Colon (tissue), 2 donors: ENCODE measurements at regions not wholly inside any gene's neighbourhood (a gene's known extent, or its start where the extent isn't known, plus 50 kb on each side); places are given as distances from the start of the nearest gene placed in this dataset.
"Not testable (repeated sequence)": the region's sequence is repeated elsewhere in the genome, so short reads cannot be mapped to it uniquely, and the experiment has no call there.

Experiments
- FAIRE-seq: peaks from 2 replicates; lab custom pipeline; 2012; peaks lifted over from hg19 to GRCh38; lab: Jason Lieb, UNC
- donor health status: control.
- donor health status: control.

DNA sequence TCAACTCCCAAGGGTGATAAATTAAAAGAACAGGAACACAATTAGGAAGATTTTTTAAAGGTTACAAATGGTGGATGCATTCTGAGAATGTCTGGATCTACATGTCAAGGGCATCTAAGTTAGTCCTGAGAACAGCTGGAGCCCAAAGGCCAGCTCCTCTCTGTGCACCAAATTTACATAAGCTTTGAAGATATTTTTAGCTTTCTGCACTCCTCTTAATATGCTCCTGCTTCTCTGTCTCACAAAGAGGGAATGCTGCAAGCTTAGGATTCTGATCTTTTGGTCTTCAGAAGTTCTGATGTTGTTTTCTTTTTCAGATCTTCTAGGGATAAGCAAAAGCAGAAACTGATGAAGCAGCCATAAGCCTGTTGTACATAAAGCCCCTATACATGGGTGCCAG, 309.8 kb upstream of the NCAM1 start:
- no peak for FAIRE-seq

DNA sequence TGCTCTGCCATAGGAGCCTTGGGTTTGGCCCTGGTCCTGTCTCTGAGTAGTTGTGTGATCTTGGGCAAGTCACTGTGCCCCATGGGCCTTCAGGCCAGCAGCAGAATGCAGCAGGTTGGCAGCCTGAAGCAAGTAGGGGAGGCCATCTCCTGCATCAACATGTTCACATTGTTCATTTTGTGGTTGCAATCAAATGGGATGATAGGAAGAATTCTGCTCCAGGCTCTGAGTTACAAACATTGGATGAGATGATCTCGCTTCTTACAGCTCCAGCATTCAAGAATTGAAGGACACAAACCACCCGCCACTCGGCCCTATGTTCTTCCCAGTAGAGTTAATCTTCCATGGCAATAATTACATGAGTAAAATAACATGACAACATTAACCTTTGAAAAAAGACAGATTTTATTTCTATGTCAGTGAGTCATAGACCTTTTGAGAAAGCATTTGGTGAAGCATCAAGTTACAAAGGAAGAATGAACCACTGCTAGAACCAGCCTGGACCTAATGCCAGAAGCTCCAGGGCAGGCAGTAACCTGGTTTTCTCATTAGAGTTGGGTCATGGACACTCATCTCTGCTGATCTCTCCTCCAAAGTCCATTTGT, 308.3 kb upstream of the NCAM1 start:
- FAIRE-seq, result no peak

GRCh38 chr11:112655371-112655770, 305.8 kb upstream of the NCAM1 start:
- no peak for FAIRE-seq

GRCh38 chr11:112656772-112657428, 304.3 kb upstream of the NCAM1 start:
- no peak for FAIRE-seq

DNA sequence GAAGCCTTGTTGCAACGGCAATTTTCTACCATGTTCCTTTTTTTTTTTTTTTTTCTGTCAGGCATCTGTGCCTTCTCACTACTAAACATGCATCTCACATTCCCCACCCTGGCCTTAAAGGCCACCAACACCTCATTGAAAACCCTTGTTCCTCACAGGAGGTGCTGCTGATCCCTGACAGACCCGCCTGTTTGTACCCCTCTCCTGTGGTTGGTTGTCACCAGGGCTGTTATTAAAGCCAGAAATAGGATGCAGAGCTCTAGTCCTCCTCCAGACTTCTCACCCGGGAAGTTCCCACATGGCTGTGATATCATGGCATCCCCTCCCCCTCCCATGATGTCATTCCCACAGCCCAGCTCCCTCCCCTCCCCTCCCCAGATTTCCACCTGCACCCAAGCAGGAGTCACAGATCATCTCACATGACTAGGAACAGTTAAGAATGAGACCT, 302.8 kb upstream of the NCAM1 start:
- no peak for FAIRE-seq

GRCh38 chr11:112661146-112661545, 300.1 kb upstream of the NCAM1 start:
- FAIRE-seq, result no peak

DNA sequence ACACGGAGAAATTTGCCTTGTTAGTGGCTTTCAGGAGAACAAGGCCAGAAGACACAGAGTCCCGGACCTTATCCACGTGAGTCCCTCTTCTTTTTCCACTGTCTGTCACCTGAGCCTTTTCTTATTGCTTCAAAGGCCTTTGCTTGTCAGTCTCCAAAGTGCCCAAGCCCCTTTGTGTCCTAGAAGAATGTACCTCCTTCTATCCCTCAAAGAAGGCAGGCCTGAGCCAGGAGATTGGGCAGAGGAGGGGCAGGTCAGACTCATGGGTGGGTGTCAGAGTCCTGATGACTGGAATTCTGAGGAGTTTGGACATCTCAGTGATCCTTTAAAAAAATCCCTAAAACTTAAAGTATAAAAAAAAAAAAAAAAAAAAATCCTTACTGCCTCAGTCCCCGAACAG, 299.6 kb upstream of the NCAM1 start:
- no peak for FAIRE-seq

DNA sequence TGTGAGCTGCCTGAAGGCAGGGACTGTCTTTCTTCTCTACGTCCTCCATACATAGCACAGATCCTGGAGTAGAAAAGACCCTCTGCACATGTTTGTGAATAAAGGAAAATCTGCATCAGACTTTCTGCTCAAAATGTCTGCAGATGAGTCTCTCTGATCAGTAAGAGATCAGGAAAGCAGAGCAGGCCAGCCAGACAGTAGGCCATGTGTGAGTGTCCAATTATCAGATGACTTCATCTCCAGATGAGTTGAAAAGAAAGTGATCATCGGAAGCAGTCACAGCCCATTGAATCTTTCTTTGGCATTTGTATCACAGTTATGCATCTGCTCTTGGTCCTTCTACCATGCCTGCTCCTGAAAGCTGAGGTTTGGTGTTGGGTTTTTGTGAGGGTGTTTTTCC, 298.7 kb upstream of the NCAM1 start:
- FAIRE-seq, result no peak

DNA sequence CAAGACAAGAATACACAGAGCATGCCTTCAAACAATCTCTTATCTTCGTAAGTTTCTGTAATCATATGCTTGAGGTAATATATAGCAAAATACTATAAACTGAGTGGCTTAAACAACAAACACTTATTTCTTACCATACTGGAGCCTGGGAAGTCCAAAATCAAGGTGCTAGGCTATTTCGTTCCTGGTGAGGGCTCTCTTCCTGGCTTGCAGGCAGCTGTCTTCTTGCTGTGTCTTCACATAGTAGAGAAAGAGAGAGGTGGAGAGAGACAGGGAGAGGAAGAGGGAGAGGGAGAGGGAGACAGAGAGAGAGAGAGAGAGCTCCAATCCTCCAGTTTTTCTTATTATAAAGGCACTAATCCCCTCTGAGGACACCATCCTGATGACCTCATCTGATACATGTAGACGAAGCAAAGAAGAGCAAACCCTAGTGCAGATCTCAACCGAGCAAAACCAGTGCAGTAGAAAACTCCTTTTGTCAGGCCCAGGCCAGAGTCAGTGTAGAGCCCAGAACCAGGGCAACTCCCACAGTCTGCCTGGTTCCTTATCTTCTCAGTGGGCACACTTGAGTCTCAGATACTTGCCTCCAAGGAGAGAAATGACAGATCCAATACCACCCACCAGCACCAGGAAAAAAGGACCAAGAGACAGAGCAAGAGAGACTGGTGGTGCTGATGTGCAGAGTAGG, 297.1 kb upstream of the NCAM1 start:
- FAIRE-seq, result no peak

- FAIRE-seq, result no peak
Measured at GRCh38 chr11:112665291-112665690, 295.9 kb upstream of the NCAM1 start.

DNA sequence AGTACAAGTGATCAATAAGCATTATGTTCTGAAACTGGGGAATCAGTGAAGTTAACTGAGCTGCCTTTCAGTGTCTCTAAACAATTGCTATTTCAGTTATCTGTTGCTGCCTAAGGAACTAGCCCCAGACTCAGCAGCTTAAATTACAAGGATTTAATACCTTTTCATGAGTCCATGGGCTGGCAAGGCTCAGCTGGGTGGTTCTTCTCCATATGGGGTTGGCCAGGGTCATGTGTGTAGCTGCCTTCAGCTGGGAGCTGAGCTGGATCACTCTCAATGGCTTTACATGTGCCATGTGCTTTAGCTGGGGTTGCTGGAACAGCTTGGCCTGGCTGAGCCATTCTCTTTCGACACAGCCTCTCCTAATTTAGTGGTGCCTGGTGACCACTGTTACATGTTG, 295.0 kb upstream of the NCAM1 start:
- no peak for FAIRE-seq

DNA sequence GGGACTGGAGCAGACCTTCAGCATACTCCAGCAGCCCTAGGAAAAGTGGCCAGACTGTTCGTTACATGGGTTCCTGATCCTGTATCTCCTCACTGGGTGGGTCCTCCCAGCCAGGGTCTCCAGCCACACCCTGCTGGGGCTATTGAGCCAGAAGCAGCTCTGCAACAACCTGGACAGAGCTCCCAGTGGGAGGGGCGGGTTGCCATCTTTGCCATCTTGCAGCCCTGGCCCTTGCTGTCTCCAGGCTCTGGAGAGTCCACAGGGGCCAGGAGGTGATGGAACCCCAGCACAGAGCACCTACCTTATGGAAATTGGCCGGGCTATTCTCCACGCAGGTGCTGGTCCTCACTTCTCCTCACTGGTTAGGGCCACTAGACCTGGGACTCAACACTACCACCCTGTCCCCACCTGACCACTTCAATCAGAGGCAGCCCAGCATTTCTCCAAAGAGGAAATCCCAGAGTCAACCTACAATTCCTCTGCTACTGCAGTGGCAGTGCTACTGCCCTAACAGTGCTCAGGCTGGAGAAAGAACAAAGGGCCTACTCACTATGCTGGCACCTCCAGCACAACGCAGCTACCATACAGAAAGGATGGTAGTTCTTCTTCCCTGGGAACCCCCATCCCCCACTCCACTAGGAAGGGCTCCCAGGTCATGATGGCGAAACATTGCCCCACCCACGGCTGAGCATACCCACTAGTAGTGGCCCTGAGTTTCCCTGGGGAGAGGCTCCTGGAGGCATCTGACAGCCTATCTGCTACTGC, 290.2 kb upstream of the NCAM1 start:
- FAIRE-seq, result no peak

DNA sequence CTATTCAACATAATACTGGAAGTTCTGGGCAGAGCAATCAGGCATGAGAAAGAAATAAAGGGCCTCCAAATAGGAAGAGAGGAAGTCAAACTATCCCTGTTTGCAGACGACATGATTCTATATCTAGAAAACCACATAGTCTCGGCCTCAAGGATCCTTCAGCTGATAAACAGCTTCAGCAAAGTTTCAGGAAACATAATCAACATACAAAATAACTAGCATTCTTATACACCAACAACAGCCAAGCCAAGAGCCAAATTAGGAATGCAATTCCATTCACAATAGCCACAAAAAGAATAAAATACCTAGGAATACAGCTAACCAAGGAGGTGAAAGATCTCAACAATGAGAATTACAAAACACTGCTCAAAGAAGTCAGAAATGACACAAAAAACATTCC, 287.8 kb upstream of the NCAM1 start:
- not testable (repeated sequence) for FAIRE-seq

DNA sequence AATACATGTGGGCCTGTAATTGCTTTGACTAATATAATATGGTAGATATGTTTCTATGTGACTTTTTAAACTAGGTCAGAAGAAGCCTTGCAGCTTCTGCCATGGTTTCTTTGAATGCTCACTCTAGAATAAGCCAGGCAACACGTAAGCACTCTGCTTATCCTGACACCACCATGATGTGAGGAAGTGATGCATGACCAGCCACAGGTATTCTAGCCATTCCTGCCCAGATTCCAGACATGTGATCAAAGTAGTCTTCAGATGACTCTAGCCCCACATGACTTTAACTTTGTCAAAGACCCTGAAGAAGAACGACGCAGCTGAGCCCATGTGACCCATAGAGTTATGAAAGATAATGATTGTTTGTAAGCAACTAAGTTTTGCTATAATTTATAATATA, 276.1 kb upstream of the NCAM1 start:
- no peak for FAIRE-seq

DNA sequence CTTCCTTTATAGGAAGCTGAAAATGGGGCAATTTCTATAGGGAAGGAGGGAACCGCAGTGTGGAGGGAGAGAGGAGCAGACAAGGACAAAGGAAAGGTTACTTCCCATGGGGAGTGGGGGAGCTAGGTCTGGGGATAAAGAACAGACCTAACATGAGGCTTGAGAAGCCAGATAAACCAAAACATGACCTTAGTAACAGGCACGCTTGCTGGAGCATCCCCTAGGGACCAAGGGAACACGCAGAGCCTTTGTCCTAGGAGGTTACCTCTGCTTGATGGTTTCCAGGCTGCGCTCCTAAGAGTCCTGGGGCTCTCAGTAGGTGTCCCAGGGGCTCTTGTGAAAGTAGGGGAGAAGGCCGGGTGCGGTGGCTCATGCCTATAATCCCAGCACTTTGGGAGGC, 271.4 kb upstream of the NCAM1 start:
- FAIRE-seq, result no peak

DNA sequence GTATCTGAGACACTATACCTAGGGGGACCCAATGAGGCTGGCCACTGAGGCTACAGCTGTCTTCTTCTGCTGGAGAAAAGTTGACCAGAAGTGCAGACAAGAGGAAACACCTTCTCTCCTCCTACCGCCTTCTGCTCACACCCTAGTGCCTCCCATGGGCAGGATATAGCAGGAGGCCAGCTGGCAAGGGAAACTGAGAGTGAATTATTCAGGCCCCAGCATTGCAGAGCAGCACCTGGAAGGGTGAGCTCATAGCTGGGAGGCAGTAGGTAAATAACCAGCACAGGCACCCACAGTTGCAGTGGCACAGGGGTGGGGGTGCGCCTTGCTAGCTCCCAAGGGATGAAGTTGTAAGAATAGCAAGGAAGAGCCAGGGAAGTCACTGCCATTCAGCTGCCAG, 267.4 kb upstream of the NCAM1 start:
- FAIRE-seq, result no peak

GRCh38 chr11:112694245-112694644, 267.0 kb upstream of the NCAM1 start:
- no peak for FAIRE-seq

GRCh38 chr11:112694813-112695212, 266.4 kb upstream of the NCAM1 start:
- FAIRE-seq, result no peak

- FAIRE-seq, result no peak
Measured at GRCh38 chr11:112697391-112698178, 263.6 kb upstream of the NCAM1 start.

GRCh38 chr11:112705148-112705547, 256.1 kb upstream of the NCAM1 start:
- FAIRE-seq, result no peak

DNA sequence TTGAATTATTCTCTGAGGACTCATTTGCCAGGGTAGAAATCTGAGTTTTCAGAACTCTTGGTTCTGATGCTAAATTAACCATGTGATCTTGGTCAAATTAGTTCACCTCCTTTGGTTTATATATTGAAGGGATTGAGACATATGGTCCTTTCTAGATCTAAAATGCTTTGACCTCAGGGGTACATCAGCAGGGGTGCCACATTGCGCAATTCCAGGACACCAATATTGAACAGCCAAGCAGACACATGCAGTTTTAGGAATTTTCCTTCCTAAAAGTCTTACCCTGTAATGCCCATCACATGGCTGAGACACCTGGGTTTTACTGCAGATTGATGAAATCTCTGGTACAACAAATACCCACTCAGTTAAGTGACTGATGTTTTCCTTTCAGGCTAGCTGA, 254.4 kb upstream of the NCAM1 start:
- FAIRE-seq, result no peak

DNA sequence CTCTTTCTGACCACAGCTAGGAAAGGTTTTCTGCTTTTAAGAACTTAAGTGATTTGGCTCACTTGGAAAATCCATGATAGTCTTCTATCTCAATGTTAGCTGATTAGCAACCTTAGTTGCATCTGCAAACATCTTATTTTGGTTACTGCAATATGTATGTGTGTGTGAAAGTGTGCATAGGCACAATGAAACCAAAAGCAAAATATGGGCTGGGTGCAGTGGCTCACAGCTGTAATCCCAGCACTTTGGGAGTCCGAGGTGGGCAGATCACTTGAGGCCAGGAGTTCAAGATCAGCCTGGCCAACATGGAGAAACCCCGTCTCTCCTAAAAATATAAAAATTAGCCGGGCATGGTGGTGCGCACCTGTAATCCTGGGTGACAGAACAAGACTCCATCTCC, 246.9 kb upstream of the NCAM1 start:
- FAIRE-seq, result not testable (repeated sequence)
